ENCODE measurements at regions not wholly inside any gene's neighbourhood (a gene's known extent, or its start where the extent isn't known, plus 50 kb on each side); places are given as distances from the start of the nearest gene placed in this dataset.

GRCh38 chr15:31788104-31788503 is 242.2 kb upstream of the CHRNA7 start:
- DNase-seq, result no peak
- in situ Hi-C loops (cut with MboI; ENCODE audit: low pct_ligation_motif_present in 1 of 4, low pct_unique_long_range_greater_than_20kb in 1 of 4, low sequenced_read_pairs in 3 of 4) (loop anchor here in 1 of 4 donors (25.0 kb wide), 1 partner anchor 99 kb away; no protein-coding TSS in a partner anchor), intact Hi-C loops (cut with DNase I; ENCODE audit: low total_unique reads) (no loop called here)
- TF ChIP-seq POLR2A (IDR thresholded peaks at IDR 0.05), result no peak
- no peak for TF ChIP-seq CTCF (IDR thresholded peaks at IDR 0.05)
- Histone ChIP-seq H3K27ac (no peak overlapping the region), H3K4me1 (no peaks in the 10 kb centered on the region), H3K9me3 (no peaks in the 10 kb centered on the region), H3K27me3 (no peaks in the 10 kb centered on the region), H3K36me3 (no peaks in the 10 kb centered on the region), H3K4me3 (no peak overlapping the region)
- 86 to 88% methylated on average over 1 to 3 of the region's 3 CpGs for WGBS, 2 donors (ENCODE audit: low coverage in 1 of 2)

- Histone ChIP-seq H3K4me3 (no peak overlapping the region), H3K36me3 (no peaks in the 10 kb centered on the region), H3K27ac (no peak overlapping the region), H3K9me3 (no peaks in the 10 kb centered on the region), H3K27me3 (no peaks in the 10 kb centered on the region), H3K4me1 (no peaks in the 10 kb centered on the region)
- TF ChIP-seq EP300 (IDR thresholded peaks at IDR 0.05; ENCODE audit: low read depth) (no peak), POLR2AphosphoS5 (IDR thresholded peaks at IDR 0.05) (no peak), POLR2A (IDR thresholded peaks at IDR 0.05) (no peak), CTCF (IDR thresholded peaks at IDR 0.05) (no peak)
- intact Hi-C loops (cut with DNase I; ENCODE audit: low total_unique reads), result no loop called here
- no peak for DNase-seq
- in situ Hi-C loops (cut with MboI; ENCODE audit: low pct_ligation_motif_present in 1 of 4, low pct_unique_long_range_greater_than_20kb in 1 of 4, low sequenced_read_pairs in 3 of 4), result loop anchor here in 1 of 4 donors (25.0 kb wide), 1 partner anchor 95 kb away; no protein-coding TSS in a partner anchor
- 85 to 92% methylated on average over 5 to 9 of the region's 9 CpGs for WGBS, 2 donors (ENCODE audit: low coverage in 1 of 2)
Measured at GRCh38 chr15:31792611-31793199, 237.6 kb upstream of the CHRNA7 start.

- Histone ChIP-seq H3K4me1 (no peaks in the 10 kb centered on the region), H3K4me3 (no peak overlapping the region), H3K36me3 (no peaks in the 10 kb centered on the region), H3K9me3 (no peaks in the 10 kb centered on the region), H3K27ac (no peak overlapping the region), H3K27me3 (no peaks in the 10 kb centered on the region)
- TF ChIP-seq POLR2AphosphoS5 (IDR thresholded peaks at IDR 0.05) (no peak), EP300 (IDR thresholded peaks at IDR 0.05; ENCODE audit: low read depth) (no peak), CTCF (IDR thresholded peaks at IDR 0.05) (no peak), POLR2A (IDR thresholded peaks at IDR 0.05) (no peak)
- DNase-seq, result no peak
- in situ Hi-C loops (cut with MboI; ENCODE audit: low pct_ligation_motif_present in 1 of 4, low pct_unique_long_range_greater_than_20kb in 1 of 4, low sequenced_read_pairs in 3 of 4), result loop anchor here in 1 of 4 donors (25.0 kb wide), 1 partner anchor 88 kb away; no protein-coding TSS in a partner anchor
- intact Hi-C loops (cut with DNase I; ENCODE audit: low total_unique reads), result no loop called here
- 84% methylated on average over 1 of the region's 1 CpG; no CpG with 5 or more reads in 1 of the 2 donors for WGBS, 2 donors (ENCODE audit: low coverage in 1 of 2)
Measured at GRCh38 chr15:31799319-31799714, 231.0 kb upstream of the CHRNA7 start.

- Histone ChIP-seq H3K4me3 (no peak overlapping the region), H3K9me3 (no peaks in the 10 kb centered on the region), H3K4me1 (no peaks in the 10 kb centered on the region), H3K27me3 (no peaks in the 10 kb centered on the region), H3K36me3 (no peaks in the 10 kb centered on the region), H3K27ac (no peak overlapping the region)
- 83 to 88% methylated on average over 3 to 7 of the region's 7 CpGs for WGBS, 2 donors (ENCODE audit: low coverage in 1 of 2)
- intact Hi-C loops (cut with DNase I; ENCODE audit: low total_unique reads), result no loop called here
- DNase-seq, result no peak
- in situ Hi-C loops (cut with MboI; ENCODE audit: low pct_ligation_motif_present in 1 of 4, low pct_unique_long_range_greater_than_20kb in 1 of 4, low sequenced_read_pairs in 3 of 4), result loop anchor here in 1 of 4 donors (25.0 kb wide), 1 partner anchor 87 kb away; no protein-coding TSS in a partner anchor
- no peak for TF ChIP-seq POLR2A (IDR thresholded peaks at IDR 0.05)
- no peak for TF ChIP-seq POLR2AphosphoS5 (IDR thresholded peaks at IDR 0.05)
- TF ChIP-seq EP300 (IDR thresholded peaks at IDR 0.05; ENCODE audit: low read depth), result no peak
- no peak for TF ChIP-seq CTCF (IDR thresholded peaks at IDR 0.05)
Measured at GRCh38 chr15:31799715-31800321, 230.5 kb upstream of the CHRNA7 start.

Data from transverse colon (tissue), 4 donors.